ENCODE measurements at regions not wholly inside any gene's neighbourhood (a gene's known extent, or its start where the extent isn't known, plus 50 kb on each side); places are given as distances from the start of the nearest gene placed in this dataset.

DNA sequence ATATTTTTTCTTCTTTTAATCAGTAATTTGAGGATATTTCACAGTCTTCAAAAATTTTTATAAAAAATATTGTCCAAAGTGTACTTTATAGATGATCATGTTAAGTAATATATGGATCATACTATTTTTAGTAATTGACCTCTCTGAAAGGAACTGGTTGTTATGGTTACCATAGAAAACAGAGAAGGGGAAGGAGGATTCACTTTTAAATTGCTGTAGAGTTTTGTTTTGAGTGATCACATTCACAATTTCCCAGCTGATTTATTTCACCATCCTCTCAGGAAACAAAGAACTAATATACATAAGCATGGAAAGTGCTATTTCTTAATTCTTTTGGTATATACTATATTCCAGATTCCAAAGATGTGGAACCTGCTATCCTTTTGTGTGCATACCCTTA is 56.5 kb upstream of the NREP start:
- H3K36me3 ChIP-seq (ENCODE audit: control insufficient read depth in 1 of 2, insufficient read depth in 2 of 2, low read length in 1 of 2): no peaks in the 10 kb centered on the region
- H3K9me3 ChIP-seq (ENCODE audit: control insufficient read depth, low read length): no peaks in the 10 kb centered on the region
- ATAC-seq (ENCODE audit: low FRiP score) (no peak), DNase-seq (no peak)
- H3K27ac ChIP-seq (ENCODE audit: low read depth in 1 of 2, low read length in 2 of 2): no peak overlapping the region
- no peak overlapping the region for H3K4me3 ChIP-seq (ENCODE audit: low read length in 2 of 2)
- intact Hi-C loops (cut with DNase I): no loop called here
- peaks cover 0 to 2% of the 10 kb centered on the region in 2 donors for H3K4me1 ChIP-seq (ENCODE audit: control insufficient read depth in 1 of 2, insufficient read depth in 2 of 2, low read length in 2 of 2)
- H3K27me3 ChIP-seq (ENCODE audit: control insufficient read depth in 1 of 2, insufficient read depth in 2 of 2, low read length in 1 of 2): no peaks in the 10 kb centered on the region

DNA sequence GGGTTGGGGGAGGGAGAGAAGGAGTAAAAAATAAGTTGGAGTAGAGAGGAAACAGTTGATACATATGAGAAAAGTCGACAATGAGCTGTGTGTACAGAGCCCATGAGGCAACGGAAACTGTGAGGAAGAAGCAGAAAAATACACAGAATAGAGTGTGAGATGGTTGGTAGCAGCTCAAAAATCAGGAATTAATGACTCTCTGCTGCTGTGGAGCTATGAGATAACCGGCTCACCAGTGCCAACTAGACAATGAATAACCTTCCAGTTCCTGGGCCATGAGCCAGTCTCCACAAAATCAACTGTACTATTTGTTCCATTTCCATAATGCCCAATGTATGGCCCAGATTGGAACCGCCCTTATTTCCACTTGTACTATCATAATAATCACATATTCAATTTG is 53.1 kb upstream of the NREP start:
- peaks cover 0 to 4% of the 10 kb centered on the region in 2 donors for H3K4me1 ChIP-seq (ENCODE audit: control insufficient read depth in 1 of 2, insufficient read depth in 2 of 2, low read length in 2 of 2)
- no peaks in the 10 kb centered on the region for H3K9me3 ChIP-seq (ENCODE audit: control insufficient read depth, low read length)
- 34 to 36% methylated on average over 4 of the region's 4 CpGs for WGBS, 2 donors
- H3K27me3 ChIP-seq (ENCODE audit: control insufficient read depth in 1 of 2, insufficient read depth in 2 of 2, low read length in 1 of 2): no peaks in the 10 kb centered on the region
- no peak for ATAC-seq (ENCODE audit: low FRiP score)
- no peak overlapping the region for H3K27ac ChIP-seq (ENCODE audit: low read depth in 1 of 2, low read length in 2 of 2)
- intact Hi-C loops (cut with DNase I): no loop called here
- no peak overlapping the region for H3K4me3 ChIP-seq (ENCODE audit: low read length in 2 of 2)
- no peak for DNase-seq
- no peaks in the 10 kb centered on the region for H3K36me3 ChIP-seq (ENCODE audit: control insufficient read depth in 1 of 2, insufficient read depth in 2 of 2, low read length in 1 of 2)
